B cell (primary cell): ENCODE measurements at regions not wholly inside any gene's neighbourhood (a gene's known extent, or its start where the extent isn't known, plus 50 kb on each side); places are given as distances from the start of the nearest gene placed in this dataset.

Source experiments
- ATAC-seq: fragments of 200-7000 bp; cut with Tn5 transposase; one replicate; pipeline ENCODE4 v1.10.0; 2021; ENCODE audit warnings: low read depth, mild to moderate bottlenecking, moderate number of reproducible peaks, moderate library complexity
- CTCF ChIA-PET: fragments of 350-600 bp; sonication (Branson Sonifier 250); formaldehyde crosslinking; loops from one replicate; lab custom pipeline; 2021; ENCODE audit warnings: antibody characterized with exemption, inconsistent platforms; lab: Charles Lee
- POLR2A ChIA-PET: fragments of 350-600 bp; sonication (Branson Sonifier 250); formaldehyde crosslinking; loops from one replicate; lab custom pipeline; 2021; ENCODE audit warnings: antibody characterized with exemption; lab: Charles Lee
- DNase-seq: peaks from one replicate; pipeline ENCODE4 v3.0.0; 2013
- H2AFZ ChIP-seq: 2 replicates; pipeline ENCODE4 v1.6.1; 2012; ENCODE audit warnings: mild to moderate bottlenecking, low read depth, low read length; ENCODE audit not compliant: insufficient read depth, poor library complexity, severe bottlenecking
- H3K27ac ChIP-seq, 2 donors: 1 replicate in 1 of 2; 2 replicates in 1 of 2; pipeline ENCODE4 v1.5.1; 2012 to 2013; ENCODE audit warnings: low read length in 2 of 2, mild to moderate bottlenecking in 2 of 2, moderate library complexity in 1 of 2
- H3K27me3 ChIP-seq, 4 experiments: fragments of 200-600 bp in 1 of 4; sonication (generic) in 1 of 4; replicated peaks in 1 of 4; 1 replicate in 2 of 4; 2 replicates in 2 of 4; pipeline versions ENCODE4 v1.6.1 to v1.7.0; 2013 to 2016; ENCODE audit warnings: low read length in 3 of 4, mild to moderate bottlenecking in 2 of 4, mixed read lengths in 1 of 4, moderate library complexity in 1 of 4; ENCODE audit not compliant: insufficient read depth in 4 of 4, control insufficient read depth in 3 of 4; ENCODE audit errors: control extremely low read depth in 1 of 4
- H3K36me3 ChIP-seq, 2 experiments: replicated peaks in 1 of 2; 1 replicate in 1 of 2; 2 replicates in 1 of 2; pipeline versions ENCODE4 v1.6.1 to v1.7.1; 2013; ENCODE audit warnings: low read length in 1 of 2; ENCODE audit not compliant: insufficient read depth in 2 of 2, control insufficient read depth in 1 of 2; ENCODE audit errors: control extremely low read depth in 1 of 2, extremely low read depth in 1 of 2
- H3K4me1 ChIP-seq, 2 donors: fragments of 200-600 bp in 1 of 2; sonication (generic) in 1 of 2; 1 replicate in 1 of 2; 2 replicates in 1 of 2; pipeline versions ENCODE4 v1.5.1 to v1.6.1; 2013 to 2017; ENCODE audit warnings: low read length in 2 of 2; ENCODE audit not compliant: control insufficient read depth in 2 of 2, insufficient read depth in 2 of 2
- H3K4me2 ChIP-seq: replicated peaks from 2 replicates; pipeline ENCODE3; 2012; ENCODE audit warnings: mild to moderate bottlenecking, low read depth, low read length; ENCODE audit not compliant: poor library complexity, severe bottlenecking
- H3K4me3 ChIP-seq, 5 experiments: fragments of 200-600 bp in 1 of 5; sonication (generic) in 1 of 5; 1 replicate in 3 of 5; 2 replicates in 2 of 5; pipeline versions ENCODE4 v1.5.1 to v1.7.0; 2011 to 2016; ENCODE audit warnings: low read length in 4 of 5, mild to moderate bottlenecking in 4 of 5, low read depth in 2 of 5, control low read depth in 1 of 5, moderate library complexity in 1 of 5; ENCODE audit not compliant: insufficient read depth in 1 of 5; ENCODE audit errors: control extremely low read depth in 1 of 5, extremely low read depth in 1 of 5
- H3K79me2 ChIP-seq: fragments of 200-600 bp; sonication (generic); one replicate; pipeline ENCODE4 v1.6.0; 2016; ENCODE audit warnings: low read length; ENCODE audit not compliant: control insufficient read depth, insufficient read depth
- H3K9ac ChIP-seq: fragments of 200-600 bp; sonication (generic); 2 replicates; pipeline ENCODE4 v1.6.1; 2017; ENCODE audit warnings: mild to moderate bottlenecking, low read length, moderate library complexity
- H3K9me3 ChIP-seq, 3 donors: one replicate each; pipeline versions ENCODE4 v1.6.1 to v1.7.1; 2013; ENCODE audit warnings: low read length in 2 of 3; ENCODE audit not compliant: control insufficient read depth in 2 of 3, insufficient read depth in 1 of 3; ENCODE audit errors: control extremely low read depth in 1 of 3
- H4K20me1 ChIP-seq: 2 replicates; pipeline ENCODE4 v1.6.0; 2012; ENCODE audit warnings: mild to moderate bottlenecking, low read length; ENCODE audit not compliant: insufficient read depth, control insufficient read depth, poor library complexity, severe bottlenecking
- H3K27ac Mint-ChIP-seq: one replicate; pipeline ENCODE4 v1.8.0; 2021; ENCODE audit warnings: mixed read lengths
- H3K27me3 Mint-ChIP-seq: one replicate; pipeline ENCODE4 v1.8.0; 2021; ENCODE audit warnings: mixed read lengths
- H3K4me1 Mint-ChIP-seq: one replicate; pipeline ENCODE4 v1.8.0; 2021; ENCODE audit warnings: mixed read lengths
- H3K4me3 Mint-ChIP-seq: one replicate; pipeline ENCODE4 v1.8.0; 2021; ENCODE audit warnings: mixed read lengths
- H3K9me3 Mint-ChIP-seq: one replicate; pipeline ENCODE4 v1.8.0; 2022; ENCODE audit warnings: mixed read lengths; ENCODE audit not compliant: insufficient read depth
- CTCF ChIP-seq: fragments of 200-600 bp; IDR thresholded peaks from one replicate; pipeline ENCODE4 v1.8.0; 2022; ENCODE audit warnings: antibody characterized with exemption, mild to moderate bottlenecking
- EZH2 ChIP-seq: IDR thresholded peaks from 2 replicates; pipeline ENCODE4 v1.6.1; 2012; ENCODE audit warnings: borderline replicate concordance, low read depth, mild to moderate bottlenecking, moderate library complexity, low read length; ENCODE audit not compliant: insufficient read depth, poor library complexity, severe bottlenecking
- WGBS: methylation state at CpG from one replicate; pipeline ENCODE4 v1.1.5; 2013; ENCODE audit warnings: missing lambda C conversion rate; ENCODE audit not compliant: insufficient coverage; 5-methylcytosine and 5-hydroxymethylcytosine counted together
- intact Hi-C: fragments of 100-400 bp; cut with micrococcal nuclease; formaldehyde crosslinking; loops from one replicate; pipeline ENCODE4 v1.10.0; 2022

DNA sequence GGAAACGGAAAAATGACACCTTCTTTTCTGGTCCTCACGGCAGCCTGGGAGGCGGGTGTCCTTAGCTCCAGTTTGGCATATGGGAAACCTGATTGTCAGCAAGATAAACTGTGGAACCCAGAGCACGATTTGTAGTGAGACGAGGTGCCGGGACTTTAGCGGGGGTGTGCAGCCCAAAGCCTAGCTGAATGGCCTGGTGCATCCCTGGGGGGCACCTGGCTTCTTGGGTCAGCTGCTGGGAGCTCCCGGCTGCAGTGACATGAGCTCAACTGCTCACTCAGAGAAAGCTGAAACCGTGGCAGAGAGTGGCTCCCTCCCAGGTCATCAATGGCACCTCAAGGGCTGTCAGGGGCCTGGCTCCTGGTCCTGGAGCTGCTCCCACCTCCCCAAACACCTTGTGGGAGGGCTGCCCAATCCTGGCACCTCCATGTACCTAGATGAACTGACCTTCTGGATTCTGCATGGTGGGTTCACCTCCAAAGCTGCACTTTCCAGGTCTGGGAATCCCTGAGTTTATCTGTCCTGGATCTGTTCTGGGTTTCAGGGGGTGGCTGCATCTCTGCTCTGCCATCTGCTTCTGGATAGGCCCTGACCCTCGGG, 260.5 kb downstream of the MATN1 start:
- Histone ChIP-seq H3K4me1 (no peaks in the 10 kb centered on the region), H3K9me3 (peaks cover 0 to 5% (median 0%) of the 10 kb centered on the region in 3 donors), H3K4me3 (no peak overlapping the region), H4K20me1 (no peaks in the 10 kb centered on the region), H3K4me2 (no peak overlapping the region), H3K79me2 (no peaks in the 10 kb centered on the region), H3K36me3 (no peaks in the 10 kb centered on the region), H3K27me3 (no peaks in the 10 kb centered on the region), H3K27ac (no peak overlapping the region), H2AFZ (no peak overlapping the region), H3K9ac (no peak overlapping the region)
- no peak overlapping the region for H3K4me3 Mint-ChIP-seq
- H3K4me1 Mint-ChIP-seq = no peaks in the 10 kb centered on the region
- 77% methylated on average over 10 of the region's 10 CpGs for WGBS
- ATAC-seq = no peak
- H3K9me3 Mint-ChIP-seq = peaks cover 2% of the 10 kb centered on the region
- no peak for DNase-seq
- ChIA-PET CTCF (no interaction called here), POLR2A (no interaction called here)
- TF ChIP-seq CTCF (no peak), EZH2 (no peak)
- H3K27me3 Mint-ChIP-seq = peaks cover 20% of the 10 kb centered on the region
- intact Hi-C loops = no loop called here
- no peak overlapping the region for H3K27ac Mint-ChIP-seq

DNA sequence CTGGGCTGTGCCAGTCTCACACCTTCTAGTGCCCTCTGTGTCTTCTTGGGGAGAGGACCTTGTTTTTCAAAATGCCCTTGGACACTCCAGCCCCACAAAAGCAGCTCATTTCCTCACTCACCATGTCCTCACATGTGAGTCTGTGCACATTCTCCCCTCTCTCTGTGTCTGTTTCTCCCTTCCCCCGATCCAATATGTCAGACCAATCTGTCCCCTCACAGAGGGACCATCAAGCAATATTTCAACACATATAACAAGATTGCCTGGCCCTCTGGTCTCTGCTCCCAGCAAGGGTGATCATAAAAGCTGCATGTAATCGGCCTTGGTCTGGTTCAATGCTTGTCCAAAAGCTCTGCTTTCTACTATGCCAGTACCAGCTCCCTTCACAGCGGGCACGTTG, 261.2 kb downstream of the MATN1 start:
- H3K4me3 ChIP-seq = no peak overlapping the region
- WGBS = 67% methylated on average over 2 of the region's 4 CpGs
- H3K4me1 ChIP-seq = no peaks in the 10 kb centered on the region
- Mint-ChIP-seq H3K9me3 (peaks cover 2% of the 10 kb centered on the region), H3K27me3 (peaks cover 20% of the 10 kb centered on the region), H3K4me3 (no peak overlapping the region), H3K4me1 (no peaks in the 10 kb centered on the region), H3K27ac (no peak overlapping the region)
- no peak overlapping the region for H3K4me2 ChIP-seq
- ChIA-PET POLR2A (no interaction called here), CTCF (no interaction called here)
- no peak for TF ChIP-seq EZH2
- no peak for TF ChIP-seq CTCF
- no peak for ATAC-seq
- H3K27ac ChIP-seq = no peak overlapping the region
- peaks cover 0 to 5% (median 0%) of the 10 kb centered on the region in 3 donors for H3K9me3 ChIP-seq
- H3K9ac ChIP-seq = no peak overlapping the region
- no peaks in the 10 kb centered on the region for H3K79me2 ChIP-seq
- intact Hi-C loops = no loop called here
- no peaks in the 10 kb centered on the region for H4K20me1 ChIP-seq
- H3K36me3 ChIP-seq = no peaks in the 10 kb centered on the region
- DNase-seq = no peak
- H2AFZ ChIP-seq = no peak overlapping the region
- H3K27me3 ChIP-seq = no peaks in the 10 kb centered on the region
